PFSK-1 (cell line): ENCODE measurements at regions not wholly inside any gene's neighbourhood (a gene's known extent, or its start where the extent isn't known, plus 50 kb on each side); places are given as distances from the start of the nearest gene placed in this dataset.

Source experiments
- FOXP2 ChIP-seq: optimal IDR thresholded peaks from 2 replicates; pipeline ENCODE3; 2011; ENCODE audit warnings: borderline replicate concordance, control low read depth, inconsistent platforms; ENCODE audit not compliant: insufficient read depth; ENCODE audit errors: extremely low read length, extremely low read depth
- POLR2AphosphoS5 ChIP-seq: IDR thresholded peaks from 2 replicates; pipeline ENCODE4 v1.6.1; 2012; ENCODE audit warnings: low read depth, mild to moderate bottlenecking, control low read depth, low read length, moderate library complexity
- SIN3A ChIP-seq: IDR thresholded peaks from 2 replicates; pipeline ENCODE4 v1.6.1; 2012; ENCODE audit warnings: mild to moderate bottlenecking, low read length, moderate library complexity, borderline replicate concordance; ENCODE audit not compliant: insufficient read depth
- TAF1 ChIP-seq: IDR thresholded peaks from 2 replicates; pipeline ENCODE4 v1.6.1; 2012; ENCODE audit warnings: low read length, control low read depth, borderline replicate concordance; ENCODE audit not compliant: insufficient read depth
- TF ChIP-seq, protein P1 (sequence below), 2 experiments: IDR thresholded peaks; 2 replicates each; pipeline versions ENCODE4 v1.6.1 to v1.8.0; 2011 to 2012; ENCODE audit warnings: low read depth in 2 of 2, low read length in 2 of 2, control low read depth in 1 of 2, inconsistent platforms in 1 of 2, mild to moderate bottlenecking in 1 of 2, moderate library complexity in 1 of 2; ENCODE audit not compliant: insufficient read depth in 1 of 2

DNA sequence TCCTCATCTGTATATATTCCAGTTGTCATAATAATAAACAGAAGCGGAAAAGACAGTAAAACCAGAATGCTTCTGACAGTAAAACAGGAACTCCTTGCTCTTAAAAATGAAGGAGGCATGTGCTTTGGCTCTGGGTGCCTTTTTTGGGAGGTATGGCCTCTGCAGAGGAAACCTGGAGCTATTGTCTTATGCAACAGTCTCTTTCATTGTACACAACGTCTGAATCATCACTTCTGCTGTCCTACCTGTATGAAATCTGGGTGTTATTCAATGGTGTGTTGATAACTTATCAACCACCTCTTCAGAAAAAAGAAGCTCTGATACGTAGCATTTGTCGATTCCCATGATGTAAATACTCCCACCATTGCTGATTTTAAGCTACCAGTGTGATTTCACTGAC, 64.8 kb downstream of the CDCA7 start:
- TF ChIP-seq POLR2AphosphoS5 (no peak), TAF1 (no peak), SIN3A (no peak), FOXP2 (no peak)
- TF ChIP-seq, protein P1, sequence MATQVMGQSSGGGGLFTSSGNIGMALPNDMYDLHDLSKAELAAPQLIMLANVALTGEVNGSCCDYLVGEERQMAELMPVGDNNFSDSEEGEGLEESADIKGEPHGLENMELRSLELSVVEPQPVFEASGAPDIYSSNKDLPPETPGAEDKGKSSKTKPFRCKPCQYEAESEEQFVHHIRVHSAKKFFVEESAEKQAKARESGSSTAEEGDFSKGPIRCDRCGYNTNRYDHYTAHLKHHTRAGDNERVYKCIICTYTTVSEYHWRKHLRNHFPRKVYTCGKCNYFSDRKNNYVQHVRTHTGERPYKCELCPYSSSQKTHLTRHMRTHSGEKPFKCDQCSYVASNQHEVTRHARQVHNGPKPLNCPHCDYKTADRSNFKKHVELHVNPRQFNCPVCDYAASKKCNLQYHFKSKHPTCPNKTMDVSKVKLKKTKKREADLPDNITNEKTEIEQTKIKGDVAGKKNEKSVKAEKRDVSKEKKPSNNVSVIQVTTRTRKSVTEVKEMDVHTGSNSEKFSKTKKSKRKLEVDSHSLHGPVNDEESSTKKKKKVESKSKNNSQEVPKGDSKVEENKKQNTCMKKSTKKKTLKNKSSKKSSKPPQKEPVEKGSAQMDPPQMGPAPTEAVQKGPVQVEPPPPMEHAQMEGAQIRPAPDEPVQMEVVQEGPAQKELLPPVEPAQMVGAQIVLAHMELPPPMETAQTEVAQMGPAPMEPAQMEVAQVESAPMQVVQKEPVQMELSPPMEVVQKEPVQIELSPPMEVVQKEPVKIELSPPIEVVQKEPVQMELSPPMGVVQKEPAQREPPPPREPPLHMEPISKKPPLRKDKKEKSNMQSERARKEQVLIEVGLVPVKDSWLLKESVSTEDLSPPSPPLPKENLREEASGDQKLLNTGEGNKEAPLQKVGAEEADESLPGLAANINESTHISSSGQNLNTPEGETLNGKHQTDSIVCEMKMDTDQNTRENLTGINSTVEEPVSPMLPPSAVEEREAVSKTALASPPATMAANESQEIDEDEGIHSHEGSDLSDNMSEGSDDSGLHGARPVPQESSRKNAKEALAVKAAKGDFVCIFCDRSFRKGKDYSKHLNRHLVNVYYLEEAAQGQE (IDR thresholded peaks at IDR 0.05; ENCODE audit: insufficient read depth in 1 of 2, low read depth in 2 of 2, low read length in 2 of 2), result no peak
